ENCODE measurements at regions not wholly inside any gene's neighbourhood (a gene's known extent, or its start where the extent isn't known, plus 50 kb on each side); places are given as distances from the start of the nearest gene placed in this dataset.

DNA sequence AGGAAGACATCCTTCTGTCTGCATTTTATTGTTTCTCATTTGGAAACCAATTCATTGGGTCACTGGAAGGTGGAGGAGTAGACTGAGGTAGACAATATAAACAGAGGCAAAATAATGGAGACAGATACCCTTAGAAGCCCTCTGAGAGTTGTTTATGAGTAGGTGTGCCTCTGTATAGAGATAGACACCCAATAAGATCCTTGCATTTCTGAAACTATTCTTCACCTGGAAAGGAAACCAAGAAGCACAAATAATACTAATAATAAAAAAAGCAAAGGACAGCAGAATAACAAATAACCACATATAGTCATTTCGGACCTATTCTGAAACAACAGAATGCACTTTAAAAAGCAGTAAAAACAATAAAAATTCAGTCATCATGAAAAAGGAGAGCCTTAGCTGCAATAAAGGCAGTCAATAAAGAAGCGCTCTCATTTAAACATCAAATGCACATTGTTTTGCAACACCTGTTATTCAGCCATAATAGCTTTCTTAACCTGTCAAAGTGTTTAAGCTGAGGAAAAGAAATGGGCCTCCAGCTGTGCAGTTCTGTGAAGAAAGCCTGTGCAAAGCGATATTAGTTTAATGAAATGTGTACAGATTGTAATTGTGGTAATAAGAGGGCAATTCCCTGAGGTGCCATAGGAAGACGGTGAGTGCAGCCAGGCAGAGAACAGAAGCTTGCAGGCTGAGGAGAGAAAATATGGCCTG, 904.2 kb downstream of the STPG2 start:
- DNase-seq (ENCODE audit: low spot score in 2 of 2) = no peak
- no peak overlapping the region for H3K27ac ChIP-seq
- H3K4me1 ChIP-seq = no peaks in the 10 kb centered on the region
- TF ChIP-seq EP300 (IDR thresholded peaks at IDR 0.05) = no peak
- TF ChIP-seq POLR2A (IDR thresholded peaks at IDR 0.05) = no peak
- TF ChIP-seq POLR2AphosphoS5 (IDR thresholded peaks at IDR 0.05) = no peak
- TF ChIP-seq, protein P1, sequence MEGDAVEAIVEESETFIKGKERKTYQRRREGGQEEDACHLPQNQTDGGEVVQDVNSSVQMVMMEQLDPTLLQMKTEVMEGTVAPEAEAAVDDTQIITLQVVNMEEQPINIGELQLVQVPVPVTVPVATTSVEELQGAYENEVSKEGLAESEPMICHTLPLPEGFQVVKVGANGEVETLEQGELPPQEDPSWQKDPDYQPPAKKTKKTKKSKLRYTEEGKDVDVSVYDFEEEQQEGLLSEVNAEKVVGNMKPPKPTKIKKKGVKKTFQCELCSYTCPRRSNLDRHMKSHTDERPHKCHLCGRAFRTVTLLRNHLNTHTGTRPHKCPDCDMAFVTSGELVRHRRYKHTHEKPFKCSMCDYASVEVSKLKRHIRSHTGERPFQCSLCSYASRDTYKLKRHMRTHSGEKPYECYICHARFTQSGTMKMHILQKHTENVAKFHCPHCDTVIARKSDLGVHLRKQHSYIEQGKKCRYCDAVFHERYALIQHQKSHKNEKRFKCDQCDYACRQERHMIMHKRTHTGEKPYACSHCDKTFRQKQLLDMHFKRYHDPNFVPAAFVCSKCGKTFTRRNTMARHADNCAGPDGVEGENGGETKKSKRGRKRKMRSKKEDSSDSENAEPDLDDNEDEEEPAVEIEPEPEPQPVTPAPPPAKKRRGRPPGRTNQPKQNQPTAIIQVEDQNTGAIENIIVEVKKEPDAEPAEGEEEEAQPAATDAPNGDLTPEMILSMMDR (IDR thresholded peaks at IDR 0.05) = no peak
- no peaks in the 10 kb centered on the region for H3K36me3 ChIP-seq
- H3K9me3 ChIP-seq = no peaks in the 10 kb centered on the region
- 64% methylated on average over 4 of the region's 4 CpGs for WGBS
- no peaks in the 10 kb centered on the region for H3K27me3 ChIP-seq
- H3K4me3 ChIP-seq = no peak overlapping the region

DNA sequence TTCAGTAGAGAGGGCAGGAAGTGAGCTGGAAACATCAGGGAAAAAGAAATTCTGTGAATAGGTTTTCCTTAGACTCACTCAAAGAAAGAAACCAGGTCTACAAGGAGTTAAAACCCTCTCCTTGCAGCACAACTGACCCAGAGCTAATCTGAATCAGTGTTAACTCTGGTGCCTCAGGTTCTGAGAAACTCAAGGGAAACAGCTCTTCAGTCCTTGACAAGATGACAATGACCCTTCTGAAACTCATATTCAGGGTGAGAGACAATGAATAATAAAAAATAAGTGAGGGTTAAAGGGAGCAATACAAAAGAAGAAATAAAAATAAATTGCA, 903.6 kb downstream of the STPG2 start:
- H3K27me3 ChIP-seq = no peaks in the 10 kb centered on the region
- no peak overlapping the region for H3K27ac ChIP-seq
- H3K4me1 ChIP-seq = no peaks in the 10 kb centered on the region
- H3K36me3 ChIP-seq = no peaks in the 10 kb centered on the region
- H3K9me3 ChIP-seq = no peaks in the 10 kb centered on the region
- H3K4me3 ChIP-seq = no peak overlapping the region
- no peak for DNase-seq (ENCODE audit: low spot score in 2 of 2)
- TF ChIP-seq EP300 (IDR thresholded peaks at IDR 0.05) (no peak), POLR2AphosphoS5 (IDR thresholded peaks at IDR 0.05) (no peak), POLR2A (IDR thresholded peaks at IDR 0.05) (no peak)
- TF ChIP-seq, protein P1 (IDR thresholded peaks at IDR 0.05) = no peak

DNA sequence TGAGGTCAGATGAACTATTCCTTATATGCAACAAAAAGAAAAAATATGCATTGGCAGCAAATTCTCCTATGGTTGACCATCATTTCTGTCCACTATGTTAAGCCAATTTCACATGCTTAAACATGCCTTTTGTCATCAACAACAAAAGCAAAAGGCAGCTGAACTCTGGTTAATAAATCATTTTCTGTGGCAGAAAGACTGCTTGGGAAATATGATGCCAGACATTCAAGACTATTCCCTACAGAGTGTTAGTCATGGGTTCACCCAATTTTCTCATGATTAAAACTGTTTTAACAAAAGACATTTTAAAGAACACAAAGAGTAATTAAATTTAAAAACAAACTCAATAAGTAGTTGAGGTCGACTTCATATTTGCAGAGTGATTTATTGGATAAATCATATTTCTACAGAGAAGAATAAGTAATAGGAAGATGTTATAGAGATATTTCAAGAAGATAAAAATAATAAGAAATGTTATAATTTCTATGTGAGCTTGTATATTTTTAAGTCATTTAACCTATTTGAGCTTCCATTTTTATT, 890.6 kb downstream of the STPG2 start:
- Histone ChIP-seq H3K4me1 (no peaks in the 10 kb centered on the region), H3K9me3 (peaks cover 3% of the 10 kb centered on the region), H3K4me3 (no peak overlapping the region), H3K36me3 (no peaks in the 10 kb centered on the region), H3K27me3 (no peaks in the 10 kb centered on the region), H3K27ac (no peak overlapping the region)
- DNase-seq (ENCODE audit: low spot score in 2 of 2) = no peak
- 45% methylated on average over 1 of the region's 1 CpG for WGBS
- TF ChIP-seq POLR2A (IDR thresholded peaks at IDR 0.05) = no peak
- no peak for TF ChIP-seq POLR2AphosphoS5 (IDR thresholded peaks at IDR 0.05)
- no peak for TF ChIP-seq EP300 (IDR thresholded peaks at IDR 0.05)
- TF ChIP-seq, protein P1 (IDR thresholded peaks at IDR 0.05) = no peak

DNA sequence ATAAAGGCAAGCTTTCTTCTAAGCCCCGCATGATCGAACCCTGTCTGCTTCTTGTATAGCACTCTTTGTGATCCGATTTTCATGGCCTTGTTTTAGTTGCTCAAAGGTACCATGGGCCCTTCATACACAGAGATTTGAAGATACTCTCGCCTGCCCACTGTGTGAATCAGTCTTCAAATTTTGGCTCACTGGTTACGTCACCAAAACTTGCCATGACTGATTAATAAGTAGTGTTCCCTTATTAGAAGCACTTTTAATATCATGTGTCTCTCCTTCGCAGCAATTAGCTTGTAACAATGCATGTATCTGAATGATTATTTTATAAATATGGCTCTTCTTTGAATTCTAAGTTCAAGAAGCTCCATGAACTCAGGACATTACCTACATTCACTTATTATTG, 880.5 kb downstream of the STPG2 start:
- Histone ChIP-seq H3K4me1 (no peaks in the 10 kb centered on the region), H3K4me3 (no peak overlapping the region), H3K36me3 (no peaks in the 10 kb centered on the region), H3K9me3 (no peaks in the 10 kb centered on the region), H3K27ac (no peak overlapping the region), H3K27me3 (no peaks in the 10 kb centered on the region)
- DNase-seq (ENCODE audit: low spot score in 2 of 2) = no peak
- WGBS = 90% methylated on average over 6 of the region's 6 CpGs
- no peak for TF ChIP-seq EP300 (IDR thresholded peaks at IDR 0.05)
- no peak for TF ChIP-seq POLR2A (IDR thresholded peaks at IDR 0.05)
- TF ChIP-seq, protein P1 (IDR thresholded peaks at IDR 0.05) = no peak
- TF ChIP-seq POLR2AphosphoS5 (IDR thresholded peaks at IDR 0.05) = no peak

DNA sequence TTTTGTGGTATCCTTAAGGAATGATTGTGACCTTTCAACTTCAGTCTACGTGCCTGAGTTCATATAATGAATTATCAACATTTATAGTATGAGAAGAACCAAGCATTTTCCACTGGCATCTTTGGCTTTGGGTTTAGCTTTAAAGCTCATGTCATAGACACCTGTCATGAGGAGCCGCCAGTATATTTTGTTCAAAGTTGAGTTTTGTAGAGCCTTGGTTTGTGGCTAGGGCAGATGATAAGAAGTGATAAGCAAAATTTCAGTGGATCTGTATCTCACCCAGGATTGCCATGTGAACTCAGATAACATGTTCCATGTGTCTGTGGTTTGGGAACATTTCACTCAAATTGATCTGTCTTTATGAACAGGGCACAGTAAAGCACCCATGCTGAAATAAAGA, 873.2 kb downstream of the STPG2 start:
- no peaks in the 10 kb centered on the region for H3K27me3 ChIP-seq
- 85% methylated on average over 2 of the region's 2 CpGs for WGBS
- H3K36me3 ChIP-seq = no peaks in the 10 kb centered on the region
- H3K4me1 ChIP-seq = no peaks in the 10 kb centered on the region
- no peak overlapping the region for H3K27ac ChIP-seq
- H3K4me3 ChIP-seq = no peak overlapping the region
- no peak for DNase-seq (ENCODE audit: low spot score in 2 of 2)
- H3K9me3 ChIP-seq = no peaks in the 10 kb centered on the region
- TF ChIP-seq EP300 (IDR thresholded peaks at IDR 0.05) (no peak), POLR2AphosphoS5 (IDR thresholded peaks at IDR 0.05) (no peak), POLR2A (IDR thresholded peaks at IDR 0.05) (no peak)
- TF ChIP-seq, protein P1 (IDR thresholded peaks at IDR 0.05) = no peak

Data from suprapubic skin (tissue), 4 donors.